SK-N-MC (cell line): ENCODE measurements at regions not wholly inside any gene's neighbourhood (a gene's known extent, or its start where the extent isn't known, plus 50 kb on each side); places are given as distances from the start of the nearest gene placed in this dataset.

ENCODE experiments used
- EZH2 ChIP-seq: fragments of 200-600 bp; sonication (generic); IDR thresholded peaks from one replicate; pipeline ENCODE4 v1.6.1; 2017; ENCODE audit warnings: antibody characterized with exemption
- FOXP2 ChIP-seq: optimal IDR thresholded peaks from 2 replicates; pipeline ENCODE3; 2011; ENCODE audit warnings: mild to moderate bottlenecking, moderate library complexity; ENCODE audit not compliant: insufficient read depth; ENCODE audit errors: extremely low read length, control extremely low read depth

DNA sequence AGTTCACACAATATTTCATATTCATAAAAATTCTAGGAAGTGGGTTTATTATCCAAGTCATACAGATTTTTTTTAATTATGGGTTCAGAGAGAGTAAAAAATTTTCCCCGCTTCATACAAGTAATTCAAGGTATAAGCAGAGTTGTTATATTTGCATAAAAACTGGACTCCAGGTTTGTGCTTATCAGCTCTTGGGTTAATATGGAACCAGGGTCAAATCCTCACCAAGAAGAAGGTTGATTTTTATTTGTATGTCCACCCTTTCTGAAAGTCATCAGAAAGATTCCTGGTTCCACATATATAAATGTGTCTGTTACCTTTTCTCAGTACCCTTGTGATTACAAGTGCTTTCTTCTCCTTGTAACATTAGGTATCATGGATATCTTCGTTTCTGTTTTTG is 143.8 kb upstream of the PKN2 start:
- TF ChIP-seq EZH2 (no peak), FOXP2 (no peak)
